ENCODE measurements at regions not wholly inside any gene's neighbourhood (a gene's known extent, or its start where the extent isn't known, plus 50 kb on each side); places are given as distances from the start of the nearest gene placed in this dataset.
"Not testable (repeated sequence)": the region's sequence is repeated elsewhere in the genome, so short reads cannot be mapped to it uniquely, and the experiment has no call there.

DNA sequence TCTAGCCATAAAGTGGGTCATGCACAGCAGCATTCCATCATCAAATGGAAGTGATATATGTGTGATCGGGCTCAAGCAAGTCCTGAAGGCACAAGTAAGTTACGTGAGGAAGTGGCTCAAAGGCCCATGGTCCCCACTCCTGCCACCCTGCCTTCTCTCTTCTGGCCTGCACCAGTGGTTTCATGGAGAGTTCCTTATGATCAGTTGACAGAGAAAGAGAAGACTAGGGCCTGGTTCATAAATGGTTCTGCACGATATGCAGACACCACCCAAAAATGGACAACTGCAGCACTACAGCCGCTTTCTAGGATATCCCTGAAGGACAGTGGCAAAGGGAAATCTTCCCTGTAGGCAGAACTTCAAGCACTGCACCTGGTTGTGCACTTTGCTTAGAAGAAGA is 412.6 kb upstream of the SMIM21 start:
- Histone ChIP-seq H3K36me3 (no peaks in the 10 kb centered on the region), H3K27me3 (no peaks in the 10 kb centered on the region), H3K9me3 (no peaks in the 10 kb centered on the region), H3K4me3 (no peak overlapping the region)
- DNase-seq = no peak

DNA sequence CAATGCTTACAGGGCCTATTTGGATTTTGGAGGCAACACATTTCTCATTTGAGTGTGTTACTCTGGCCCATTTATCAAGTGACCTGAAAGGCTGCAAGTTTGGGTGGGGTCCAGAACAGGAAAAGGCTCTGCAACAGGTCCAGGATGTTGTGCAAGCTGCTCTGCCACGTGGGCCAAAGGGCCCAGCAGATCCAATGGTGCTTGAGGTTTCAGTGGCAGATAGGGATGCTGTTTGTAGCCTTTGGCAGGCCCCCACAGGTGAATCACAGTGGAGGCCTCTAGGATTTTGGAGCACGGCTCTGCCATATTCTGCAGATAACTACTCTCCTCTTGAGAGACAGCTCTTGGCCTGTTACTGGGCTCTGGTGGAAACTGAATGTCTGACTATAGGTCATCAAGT is 412.2 kb upstream of the SMIM21 start:
- H3K36me3 ChIP-seq, H3K4me3 ChIP-seq, H3K9me3 ChIP-seq, DNase-seq, H3K27me3 ChIP-seq: not testable (repeated sequence)

DNA sequence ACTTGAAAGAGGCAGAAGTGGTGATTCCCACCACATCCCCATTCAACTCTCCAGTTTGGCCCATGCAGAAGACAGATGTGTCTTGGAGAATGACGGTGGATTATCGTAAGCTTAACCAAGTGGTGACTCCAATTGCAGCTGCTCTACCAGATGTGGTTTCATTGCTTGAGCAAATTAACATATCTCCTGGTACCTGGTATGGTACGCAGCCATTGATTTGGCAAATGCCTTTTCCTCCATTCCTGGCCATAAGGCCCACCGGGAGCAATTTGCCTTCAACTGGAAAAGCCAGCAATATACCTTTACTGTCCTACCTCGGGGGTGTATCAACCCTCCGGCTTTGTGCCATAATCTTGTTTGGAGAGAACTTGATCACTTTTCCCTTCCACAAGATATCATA is 411.5 kb upstream of the SMIM21 start:
- no peaks in the 10 kb centered on the region for H3K27me3 ChIP-seq
- no peaks in the 10 kb centered on the region for H3K36me3 ChIP-seq
- H3K4me3 ChIP-seq = no peak overlapping the region
- DNase-seq = no peak
- no peaks in the 10 kb centered on the region for H3K9me3 ChIP-seq

DNA sequence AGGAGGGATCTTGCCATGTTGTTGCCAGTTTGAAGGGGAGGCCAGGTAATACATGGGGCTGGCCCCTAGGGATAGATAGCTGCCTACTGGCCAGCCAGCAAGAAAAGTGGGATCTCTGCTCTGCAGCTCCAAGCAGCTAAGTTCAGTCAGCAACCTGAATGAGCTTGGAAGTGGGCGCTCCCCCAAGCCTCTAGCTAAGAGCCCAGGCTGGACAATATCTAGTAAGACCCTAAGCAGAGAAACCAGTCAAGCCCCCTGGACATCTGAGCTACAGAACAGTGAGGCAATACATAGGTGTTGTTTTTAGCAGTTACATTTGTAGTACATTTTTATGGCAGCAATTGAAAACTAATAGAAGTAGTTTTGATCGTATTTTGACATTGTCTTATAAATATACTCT is 409.8 kb upstream of the SMIM21 start:
- Histone ChIP-seq H3K27me3 (no peaks in the 10 kb centered on the region), H3K36me3 (no peaks in the 10 kb centered on the region), H3K9me3 (no peaks in the 10 kb centered on the region), H3K4me3 (no peak overlapping the region)
- DNase-seq = no peak

DNA sequence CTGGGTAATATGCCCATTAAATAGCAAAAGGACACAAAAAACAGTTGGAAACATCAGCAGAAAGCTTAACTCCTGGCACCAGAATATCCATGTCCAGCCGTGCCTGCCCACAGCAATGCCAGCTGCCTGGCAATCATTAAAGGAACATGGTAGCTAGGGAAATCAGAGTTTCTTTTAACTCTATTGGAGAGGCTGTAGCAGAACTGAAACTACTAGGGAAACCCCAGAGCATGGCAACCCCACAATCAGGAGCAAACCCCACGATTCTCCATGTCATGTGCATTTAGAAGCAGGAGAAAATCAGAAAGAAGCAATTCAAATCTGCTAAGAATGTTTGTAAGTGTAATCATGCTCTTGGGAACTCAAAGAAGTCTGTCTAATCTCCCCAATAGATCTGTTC is 409.0 kb upstream of the SMIM21 start:
- no peak for DNase-seq
- H3K36me3 ChIP-seq = no peaks in the 10 kb centered on the region
- H3K4me3 ChIP-seq = no peak overlapping the region
- H3K9me3 ChIP-seq = no peaks in the 10 kb centered on the region
- H3K27me3 ChIP-seq = no peaks in the 10 kb centered on the region

DNA sequence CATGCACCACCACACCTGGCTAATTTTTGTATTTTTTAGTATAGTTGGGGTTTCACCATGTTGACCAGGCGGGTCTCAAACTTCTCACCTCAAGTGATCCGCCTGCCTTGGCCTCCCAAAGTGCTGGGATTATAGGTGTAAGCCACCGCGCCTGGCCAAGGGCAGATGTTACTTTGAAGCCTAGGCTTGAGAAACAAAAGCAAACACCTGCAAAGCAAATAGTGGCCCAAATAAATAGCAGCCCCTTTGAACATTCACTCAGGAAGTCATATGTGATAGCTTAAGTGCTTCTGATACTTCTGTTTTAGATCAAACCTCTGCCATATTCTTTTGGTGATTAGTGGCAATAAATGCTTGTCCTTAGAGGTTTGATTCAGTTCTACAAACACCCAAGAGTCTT is 404.5 kb upstream of the SMIM21 start:
- no peaks in the 10 kb centered on the region for H3K9me3 ChIP-seq
- H3K36me3 ChIP-seq = no peaks in the 10 kb centered on the region
- no peak for DNase-seq
- H3K4me3 ChIP-seq = no peak overlapping the region
- H3K27me3 ChIP-seq = peaks cover 2% of the 10 kb centered on the region; the same call in 1 of the 2 replicates

DNA sequence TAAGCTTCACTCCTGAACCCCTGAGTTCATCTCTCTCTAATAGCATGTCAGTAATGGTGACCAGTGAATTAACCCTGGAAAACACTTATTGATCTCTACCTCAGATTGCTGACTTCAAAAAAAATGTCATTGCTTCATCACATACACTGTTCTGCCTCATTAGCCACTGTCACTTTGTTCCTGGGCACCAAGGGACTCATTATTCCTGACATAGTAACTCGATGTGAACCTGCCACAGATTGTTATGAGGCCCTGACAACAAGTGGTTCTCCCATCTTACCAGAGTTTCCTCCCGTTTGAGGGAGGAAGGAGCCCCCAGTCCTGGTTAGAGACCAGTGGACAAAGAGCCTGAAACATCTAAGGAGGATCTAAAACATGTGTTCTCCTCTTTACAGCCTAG is 403.3 kb upstream of the SMIM21 start:
- Histone ChIP-seq H3K36me3 (no peaks in the 10 kb centered on the region), H3K9me3 (no peaks in the 10 kb centered on the region), H3K4me3 (no peak overlapping the region), H3K27me3 (peaks cover 2% of the 10 kb centered on the region; the same call in 1 of the 2 replicates)
- DNase-seq = no peak

DNA sequence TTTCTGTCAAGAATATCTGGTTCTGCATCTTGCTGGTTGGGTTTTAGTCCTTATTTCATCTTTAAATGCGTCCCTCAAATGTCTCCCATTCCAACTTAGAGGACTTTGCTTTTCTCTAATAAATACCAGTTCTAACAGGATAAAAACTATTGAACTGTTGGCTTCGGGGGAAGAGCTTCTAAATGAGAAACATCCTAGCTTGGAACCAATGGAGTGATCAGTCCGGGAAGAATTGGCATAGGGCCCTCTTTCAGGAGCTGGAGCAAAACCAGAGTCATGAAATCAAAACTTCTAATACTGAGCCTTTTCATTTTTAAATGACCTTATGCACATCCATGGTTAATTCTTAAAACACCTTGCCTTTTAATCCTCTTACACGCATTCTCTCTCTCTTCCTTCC is 401.6 kb upstream of the SMIM21 start:
- H3K27me3 ChIP-seq = peaks cover 2% of the 10 kb centered on the region; the same call in 1 of the 2 replicates
- DNase-seq = no peak
- no peak overlapping the region for H3K4me3 ChIP-seq
- H3K36me3 ChIP-seq = no peaks in the 10 kb centered on the region
- no peaks in the 10 kb centered on the region for H3K9me3 ChIP-seq

DNA sequence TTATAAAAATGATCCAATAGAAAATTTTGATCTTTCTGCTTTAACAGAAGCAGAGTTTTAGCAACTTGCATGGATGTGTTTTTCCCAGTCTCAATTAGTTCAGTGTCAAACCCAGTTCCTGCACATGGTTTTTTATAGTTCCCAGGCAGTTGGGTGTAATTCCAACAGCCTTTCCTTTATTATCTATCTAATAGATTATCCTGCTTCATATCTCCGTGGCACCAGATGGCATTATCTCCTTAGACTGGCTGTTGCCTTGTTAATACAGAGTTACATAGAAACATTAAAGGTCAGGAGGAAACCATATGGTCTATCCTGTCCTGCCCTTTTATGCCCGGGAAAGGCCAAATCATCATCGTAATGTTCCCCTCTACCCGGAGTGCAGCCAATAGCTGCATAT is 400.9 kb upstream of the SMIM21 start:
- no peaks in the 10 kb centered on the region for H3K9me3 ChIP-seq
- no peak for DNase-seq
- no peak overlapping the region for H3K4me3 ChIP-seq
- H3K36me3 ChIP-seq = no peaks in the 10 kb centered on the region
- peaks cover 2% of the 10 kb centered on the region; the same call in 1 of the 2 replicates for H3K27me3 ChIP-seq

DNA sequence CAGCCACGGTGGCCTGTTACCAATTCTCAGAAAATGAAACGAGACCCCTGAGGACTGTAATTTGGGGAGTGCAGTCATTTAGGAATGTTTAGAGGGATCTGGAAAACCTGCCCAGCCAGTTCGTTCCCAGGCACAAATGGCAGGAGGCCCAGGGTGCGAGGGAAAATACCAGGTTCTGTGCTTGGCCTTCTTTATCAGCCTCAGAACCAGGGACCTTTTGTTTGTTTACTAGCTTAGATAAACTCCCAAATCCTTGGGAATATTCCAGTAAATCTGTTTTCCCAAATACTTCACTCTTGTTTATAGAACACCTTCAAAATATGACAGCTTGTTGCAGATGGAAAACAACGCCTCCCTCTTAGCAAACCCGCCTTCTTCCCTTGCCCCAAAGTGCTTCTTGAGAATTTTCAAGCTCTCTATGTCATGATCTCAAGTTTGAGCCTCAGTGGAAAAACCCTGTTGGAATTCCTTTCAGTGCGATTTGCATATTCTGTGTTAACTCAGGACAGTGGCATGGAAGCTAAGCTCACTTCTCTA is 400.3 kb upstream of the SMIM21 start:
- no peak for DNase-seq
- H3K9me3 ChIP-seq = no peaks in the 10 kb centered on the region
- H3K4me3 ChIP-seq = no peak overlapping the region
- H3K36me3 ChIP-seq = no peaks in the 10 kb centered on the region
- H3K27me3 ChIP-seq = peaks cover 2% of the 10 kb centered on the region; the same call in 1 of the 2 replicates

DNA sequence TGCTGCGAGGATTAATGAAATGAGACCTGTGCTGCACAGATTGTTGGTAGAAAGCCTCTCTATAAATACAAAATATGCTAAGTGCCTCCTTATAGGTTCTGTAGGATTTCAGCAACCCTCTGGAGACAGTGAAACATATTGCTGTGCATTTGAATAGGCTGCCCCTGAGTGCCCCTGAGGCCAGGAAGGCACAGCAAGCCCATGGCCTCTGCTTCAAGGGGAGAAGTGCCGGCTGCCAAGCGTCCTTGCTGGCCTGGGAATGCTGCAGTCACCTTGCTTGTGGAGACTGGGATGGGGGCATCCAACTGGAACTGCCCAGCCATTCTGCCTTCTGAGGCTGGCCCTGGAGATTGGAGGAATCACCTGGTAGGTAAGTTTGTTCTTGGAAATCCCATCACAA is 397.2 kb upstream of the SMIM21 start:
- Histone ChIP-seq H3K4me3 (no peak overlapping the region), H3K36me3 (no peaks in the 10 kb centered on the region), H3K9me3 (no peaks in the 10 kb centered on the region), H3K27me3 (peaks cover 2% of the 10 kb centered on the region; the same call in 1 of the 2 replicates)
- DNase-seq = no peak

DNA sequence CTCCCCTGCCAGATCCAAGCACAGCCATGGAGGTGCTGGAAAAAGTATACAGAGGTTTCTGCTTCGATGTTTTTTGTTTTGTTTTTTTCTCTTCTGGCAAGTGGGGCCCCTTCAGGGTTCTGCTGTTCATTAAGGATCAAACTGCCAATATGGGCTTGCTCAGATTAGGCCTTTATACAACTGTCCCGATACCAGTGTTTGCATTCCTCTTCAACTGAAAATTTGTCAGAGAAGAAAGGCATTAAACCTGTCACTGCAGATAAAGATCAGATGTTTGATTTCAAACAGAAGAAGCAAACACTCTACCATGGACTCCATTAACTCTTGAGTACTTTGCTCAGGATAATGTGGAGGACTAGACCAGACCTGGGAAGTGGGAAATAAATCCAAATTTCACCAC is 396.0 kb upstream of the SMIM21 start:
- Histone ChIP-seq H3K4me3 (no peak overlapping the region), H3K36me3 (no peaks in the 10 kb centered on the region), H3K9me3 (no peaks in the 10 kb centered on the region), H3K27me3 (no peaks in the 10 kb centered on the region)
- DNase-seq = no peak

DNA sequence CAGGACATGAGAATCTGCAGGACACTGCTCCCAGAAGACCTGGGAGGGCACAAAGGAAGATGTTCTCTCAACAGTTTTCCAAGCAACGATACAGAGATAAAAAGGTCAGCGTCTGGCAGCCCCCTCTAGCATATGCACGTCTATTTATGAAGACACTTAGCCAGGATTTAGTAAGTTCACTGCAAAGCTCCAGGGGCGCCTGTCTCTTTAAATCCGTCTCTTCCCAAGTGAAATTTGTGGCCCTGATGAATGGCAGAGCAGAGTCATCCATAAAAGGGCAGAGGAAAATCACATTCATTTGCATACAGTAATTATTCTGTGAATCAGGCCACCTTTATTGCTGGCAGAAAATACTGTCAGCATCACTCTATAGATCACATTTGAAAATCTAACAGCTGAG is 390.9 kb upstream of the SMIM21 start:
- no peaks in the 10 kb centered on the region for H3K27me3 ChIP-seq
- H3K36me3 ChIP-seq = no peaks in the 10 kb centered on the region
- DNase-seq = no peak
- H3K4me3 ChIP-seq = no peak overlapping the region
- H3K9me3 ChIP-seq = no peaks in the 10 kb centered on the region

DNA sequence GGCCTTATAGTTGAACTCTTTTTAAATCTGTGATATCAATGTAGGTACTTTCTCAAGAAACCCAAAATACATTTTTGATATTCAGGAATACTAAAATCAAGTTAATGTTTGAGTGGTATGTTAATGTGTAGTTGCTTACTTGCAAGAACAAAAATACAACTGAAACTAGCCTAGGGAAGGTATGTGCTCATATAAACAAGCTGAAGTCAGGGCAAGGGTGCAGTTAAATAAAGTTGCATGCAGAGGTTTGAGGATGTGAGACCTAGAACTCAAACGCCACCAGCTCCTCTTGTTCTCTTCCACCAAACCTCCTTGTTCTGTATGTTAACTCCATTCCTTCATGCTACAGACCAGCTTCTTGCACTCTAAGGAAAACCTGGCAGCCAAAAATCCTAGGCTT is 388.3 kb upstream of the SMIM21 start:
- H3K9me3 ChIP-seq = no peaks in the 10 kb centered on the region
- no peak for DNase-seq
- H3K36me3 ChIP-seq = no peaks in the 10 kb centered on the region
- H3K27me3 ChIP-seq = no peaks in the 10 kb centered on the region
- H3K4me3 ChIP-seq = no peak overlapping the region

DNA sequence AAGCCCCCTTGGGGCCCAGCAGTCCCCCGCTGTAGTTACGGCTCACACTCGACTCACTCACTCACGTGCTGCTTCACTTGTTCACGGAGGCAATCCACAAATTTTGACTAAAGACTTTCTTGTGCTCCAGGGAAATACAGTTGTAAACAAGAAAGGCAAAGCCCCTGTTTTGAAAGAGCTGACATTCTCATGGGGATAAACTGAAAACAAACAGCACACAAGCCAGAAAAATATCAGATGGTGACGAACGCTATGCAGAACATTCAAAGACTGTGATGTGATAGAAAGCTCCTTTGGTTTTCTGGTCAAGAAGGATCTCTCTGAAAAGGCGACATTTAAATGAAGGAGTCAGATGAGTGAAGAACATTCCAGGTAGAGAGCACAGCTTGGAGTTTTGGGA is 385.3 kb upstream of the SMIM21 start:
- no peaks in the 10 kb centered on the region for H3K9me3 ChIP-seq
- no peak overlapping the region for H3K4me3 ChIP-seq
- H3K36me3 ChIP-seq = no peaks in the 10 kb centered on the region
- no peaks in the 10 kb centered on the region for H3K27me3 ChIP-seq
- no peak for DNase-seq

DNA sequence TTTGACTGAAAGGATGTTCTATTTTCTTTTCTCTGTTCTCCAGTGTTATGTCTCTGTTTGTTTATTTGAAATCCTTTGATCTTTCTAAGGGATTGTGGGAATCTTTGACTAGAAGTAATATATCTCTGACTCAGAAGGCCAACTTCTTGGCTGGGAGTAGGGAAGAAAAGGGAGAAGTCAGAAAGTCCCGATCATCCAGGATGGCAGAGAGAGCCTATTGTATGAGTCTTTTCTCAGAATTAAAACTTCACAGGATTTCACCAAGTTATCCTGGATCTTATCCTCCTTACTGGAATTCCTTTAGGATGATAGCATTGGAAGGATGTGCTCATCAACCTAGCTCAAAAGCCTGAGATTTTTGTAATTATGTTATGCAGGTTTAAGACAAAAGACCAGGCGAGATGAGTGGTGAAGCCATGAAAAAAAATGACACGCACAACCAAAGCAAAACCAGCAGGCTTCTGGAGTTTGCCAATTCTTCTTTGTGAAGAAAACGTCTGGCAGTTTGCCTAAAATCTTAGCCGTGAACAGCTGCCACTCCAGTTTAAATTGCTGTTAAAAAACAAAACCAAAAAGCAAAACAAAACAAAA is 383.6 kb upstream of the SMIM21 start:
- no peaks in the 10 kb centered on the region for H3K27me3 ChIP-seq
- H3K9me3 ChIP-seq = no peaks in the 10 kb centered on the region
- no peak for DNase-seq
- H3K36me3 ChIP-seq = no peaks in the 10 kb centered on the region
- 0 out of 2 replicates have a peak overlapping the region, but pooled peaks have one; percentile 1 for H3K4me3 ChIP-seq

DNA sequence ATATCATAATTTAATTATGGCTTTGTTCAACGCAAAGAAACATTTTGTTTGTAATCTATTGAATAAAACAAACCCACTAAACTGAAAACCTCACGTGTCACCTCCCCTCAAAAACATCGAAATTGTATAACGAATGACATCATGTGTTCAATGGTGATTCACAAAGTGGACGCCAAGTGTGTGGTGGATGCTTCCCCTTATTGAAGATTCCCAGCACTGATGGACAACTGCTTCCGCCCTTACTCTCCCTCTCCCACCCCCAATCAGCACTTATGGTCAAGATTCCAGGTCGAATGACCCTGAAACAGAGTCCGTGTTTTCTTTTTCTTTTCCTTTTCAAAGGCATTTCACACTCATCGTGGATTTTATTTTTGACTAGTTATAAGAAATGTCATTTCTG is 383.0 kb upstream of the SMIM21 start:
- 0 out of 2 replicates have a peak overlapping the region, but pooled peaks have one; percentile 1 for H3K4me3 ChIP-seq
- no peaks in the 10 kb centered on the region for H3K9me3 ChIP-seq
- H3K27me3 ChIP-seq = no peaks in the 10 kb centered on the region
- DNase-seq = no peak
- H3K36me3 ChIP-seq = no peaks in the 10 kb centered on the region

DNA sequence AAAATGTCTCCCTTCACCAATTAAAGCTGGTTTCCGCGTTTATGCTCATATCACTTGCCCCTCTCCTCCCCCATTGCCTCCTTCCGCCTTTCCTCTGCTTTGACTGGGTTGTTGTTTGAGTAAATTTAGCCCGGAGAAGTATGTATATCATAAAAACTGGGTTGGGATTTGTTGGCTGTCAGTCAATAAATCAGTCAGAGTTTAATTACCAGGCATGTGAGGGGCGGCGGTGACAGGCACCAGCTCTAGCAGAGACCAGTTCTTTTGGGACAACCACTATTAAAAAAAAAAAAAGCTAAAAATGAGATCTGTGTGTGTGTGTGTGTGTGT is 382.4 kb upstream of the SMIM21 start:
- H3K36me3 ChIP-seq = no peaks in the 10 kb centered on the region
- H3K9me3 ChIP-seq = no peaks in the 10 kb centered on the region
- H3K4me3 ChIP-seq = no peak overlapping the region; the same call in 1 of the 2 replicates
- no peaks in the 10 kb centered on the region for H3K27me3 ChIP-seq
- no peak for DNase-seq
